Gastroesophageal sphincter (tissue), 3 donors: ENCODE measurements at regions not wholly inside any gene's neighbourhood (a gene's known extent, or its start where the extent isn't known, plus 50 kb on each side); places are given as distances from the start of the nearest gene placed in this dataset.

ENCODE experiments used
- POLR2A ChIP-seq, 2 donors: fragments of 450-650 bp; IDR thresholded peaks; one replicate each; pipeline ENCODE4 v1.6.1; 2017; ENCODE audit warnings: antibody characterized with exemption in 2 of 2, mild to moderate bottlenecking in 2 of 2, moderate library complexity in 1 of 2
- POLR2AphosphoS5 ChIP-seq: sonication (generic); formaldehyde crosslinking; IDR thresholded peaks from one replicate; pipeline ENCODE4 v1.6.1; 2017; ENCODE audit warnings: antibody characterized with exemption
- TF ChIP-seq, protein P1 (sequence below), 4 experiments: fragments of 200-600 bp in 2 of 4; fragments of 450-650 bp in 2 of 4; sonication (generic) in 1 of 4; IDR thresholded peaks; one replicate each; pipeline ENCODE4 v1.5.1; 2017 to 2019; ENCODE audit warnings: antibody characterized with exemption in 4 of 4, mild to moderate bottlenecking in 2 of 4, moderate library complexity in 2 of 4

DNA sequence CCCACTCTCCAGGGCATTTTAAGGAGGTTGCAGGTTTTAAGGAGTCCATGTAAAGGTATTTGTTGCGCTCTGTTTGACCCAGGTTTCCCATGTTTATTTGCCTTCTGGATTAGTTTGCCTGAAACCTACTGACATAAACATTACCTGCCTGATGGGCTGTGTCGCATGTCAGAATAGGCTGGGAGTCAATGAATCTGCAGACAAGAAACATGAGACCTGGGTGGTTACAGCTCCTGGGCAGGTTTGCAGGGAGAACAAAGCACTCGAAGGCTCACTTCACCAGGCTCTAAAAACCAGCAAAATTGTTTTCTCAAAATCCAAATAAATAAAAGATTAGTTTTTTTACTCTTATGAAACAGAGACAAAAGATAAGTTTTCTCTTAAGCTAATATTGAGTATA lies 114.4 kb upstream of the SERTM1 start:
- TF ChIP-seq POLR2A (IDR thresholded peaks at IDR 0.05) = no peak
- TF ChIP-seq, protein P1, sequence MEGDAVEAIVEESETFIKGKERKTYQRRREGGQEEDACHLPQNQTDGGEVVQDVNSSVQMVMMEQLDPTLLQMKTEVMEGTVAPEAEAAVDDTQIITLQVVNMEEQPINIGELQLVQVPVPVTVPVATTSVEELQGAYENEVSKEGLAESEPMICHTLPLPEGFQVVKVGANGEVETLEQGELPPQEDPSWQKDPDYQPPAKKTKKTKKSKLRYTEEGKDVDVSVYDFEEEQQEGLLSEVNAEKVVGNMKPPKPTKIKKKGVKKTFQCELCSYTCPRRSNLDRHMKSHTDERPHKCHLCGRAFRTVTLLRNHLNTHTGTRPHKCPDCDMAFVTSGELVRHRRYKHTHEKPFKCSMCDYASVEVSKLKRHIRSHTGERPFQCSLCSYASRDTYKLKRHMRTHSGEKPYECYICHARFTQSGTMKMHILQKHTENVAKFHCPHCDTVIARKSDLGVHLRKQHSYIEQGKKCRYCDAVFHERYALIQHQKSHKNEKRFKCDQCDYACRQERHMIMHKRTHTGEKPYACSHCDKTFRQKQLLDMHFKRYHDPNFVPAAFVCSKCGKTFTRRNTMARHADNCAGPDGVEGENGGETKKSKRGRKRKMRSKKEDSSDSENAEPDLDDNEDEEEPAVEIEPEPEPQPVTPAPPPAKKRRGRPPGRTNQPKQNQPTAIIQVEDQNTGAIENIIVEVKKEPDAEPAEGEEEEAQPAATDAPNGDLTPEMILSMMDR (IDR thresholded peaks at IDR 0.05) = no peak
- TF ChIP-seq POLR2AphosphoS5 = no peak
